Sigmoid colon (tissue), 6 donors: ENCODE measurements at regions not wholly inside any gene's neighbourhood (a gene's known extent, or its start where the extent isn't known, plus 50 kb on each side); places are given as distances from the start of the nearest gene placed in this dataset.

ENCODE experiments used
- DNase-seq: peaks from one replicate; pipeline ENCODE4 v3.0.0-alpha.2; 2019
- H3K27ac ChIP-seq, 4 donors: fragments of 200-600 bp; sonication (generic); one replicate each; pipeline ENCODE4 v1.5.1; 2016 to 2019; ENCODE audit warnings: mild to moderate bottlenecking in 1 of 4
- H3K27me3 ChIP-seq, 3 donors: fragments of 200-600 bp; sonication (generic); one replicate each; pipeline ENCODE4 v1.5.1; 2019; ENCODE audit warnings: mild to moderate bottlenecking in 1 of 3
- H3K36me3 ChIP-seq, 4 donors: fragments of 200-600 bp; sonication (generic); one replicate each; pipeline ENCODE4 v1.5.1; 2016 to 2019
- H3K4me1 ChIP-seq, 4 donors: fragments of 200-600 bp; sonication (generic); one replicate each; pipeline ENCODE4 v1.5.1; 2017 to 2019
- H3K4me3 ChIP-seq, 4 donors: fragments of 200-600 bp; sonication (generic); one replicate each; pipeline ENCODE4 v1.5.1; 2017 to 2019; ENCODE audit warnings: mild to moderate bottlenecking in 2 of 4, moderate library complexity in 1 of 4
- H3K9me3 ChIP-seq, 4 donors: fragments of 200-600 bp in 3 of 4; sonication (generic) in 3 of 4; one replicate each; pipeline versions ENCODE4 v1.5.1 to v1.6.1; 2013 to 2019
- CTCF ChIP-seq, 4 experiments: fragments of 450-650 bp in 3 of 4; fragments of 200-600 bp in 1 of 4; IDR thresholded peaks; one replicate each; pipeline ENCODE4 v1.5.1; 2016 to 2019; ENCODE audit warnings: antibody characterized with exemption in 4 of 4, mild to moderate bottlenecking in 3 of 4, moderate library complexity in 2 of 4
- EP300 ChIP-seq, 4 donors: sonication (generic); formaldehyde crosslinking; IDR thresholded peaks; one replicate each; pipeline ENCODE4 v1.6.1; 2017; ENCODE audit warnings: antibody characterized with exemption in 4 of 4
- POLR2A ChIP-seq, 2 donors: fragments of 450-650 bp; IDR thresholded peaks; one replicate each; pipeline ENCODE4 v1.6.1; 2016; ENCODE audit warnings: antibody characterized with exemption in 2 of 2, mild to moderate bottlenecking in 2 of 2, moderate library complexity in 2 of 2
- POLR2AphosphoS5 ChIP-seq, 4 donors: sonication (generic); formaldehyde crosslinking; IDR thresholded peaks; one replicate each; pipeline ENCODE4 v1.6.1; 2017; ENCODE audit warnings: antibody characterized with exemption in 4 of 4
- WGBS, 2 donors: extraction: QIAGEN DNeasy Blood & Tissue Kit; methylation state at CpG; one replicate each; pipeline ENCODE4 v1.1.7; 2013; 5-methylcytosine and 5-hydroxymethylcytosine counted together
- intact Hi-C: fragments of 100-400 bp; cut with DNase I; formaldehyde crosslinking; loops from one replicate; pipeline ENCODE4 v1.15.1; 2023
- donor health status: healthy with polysubstance abuse.
- donor health status: healthy.

- Histone ChIP-seq H3K4me1 (peaks cover 0 to 5% (median 0%) of the 10 kb centered on the region in 4 donors), H3K27ac (no peak overlapping the region), H3K9me3 (no peaks in the 10 kb centered on the region), H3K36me3 (no peaks in the 10 kb centered on the region), H3K27me3 (no peaks in the 10 kb centered on the region), H3K4me3 (no peak overlapping the region)
- intact Hi-C loops: no loop called here
- 87 to 92% methylated on average over 5 of the region's 5 CpGs for WGBS, 2 donors
- TF ChIP-seq POLR2AphosphoS5 (IDR thresholded peaks at IDR 0.05) (no peak), EP300 (IDR thresholded peaks at IDR 0.05) (no peak), POLR2A (IDR thresholded peaks at IDR 0.05) (no peak), CTCF (IDR thresholded peaks at IDR 0.05) (no peak)
- no peak for DNase-seq
Observed at GRCh38 chr13:44818016-44818415, 171.3 kb downstream of the NUFIP1 start.

- intact Hi-C loops: no loop called here
- H3K27ac ChIP-seq: no peak overlapping the region
- no peaks in the 10 kb centered on the region for H3K9me3 ChIP-seq
- no peak for DNase-seq
- peaks cover 0 to 5% (median 0%) of the 10 kb centered on the region in 4 donors for H3K4me1 ChIP-seq
- TF ChIP-seq POLR2AphosphoS5 (IDR thresholded peaks at IDR 0.05): no peak
- TF ChIP-seq POLR2A (IDR thresholded peaks at IDR 0.05): no peak
- no peak for TF ChIP-seq EP300 (IDR thresholded peaks at IDR 0.05)
- TF ChIP-seq CTCF (IDR thresholded peaks at IDR 0.05): no peak
- no peak overlapping the region for H3K4me3 ChIP-seq
- WGBS, 2 donors: 70 to 75% methylated on average over 5 of the region's 5 CpGs
- no peaks in the 10 kb centered on the region for H3K27me3 ChIP-seq
- no peaks in the 10 kb centered on the region for H3K36me3 ChIP-seq
Observed at GRCh38 chr13:44817131-44817671, 172.1 kb downstream of the NUFIP1 start.

GRCh38 chr13:44816701-44817100 is 172.6 kb downstream of the NUFIP1 start:
- no peaks in the 10 kb centered on the region for H3K27me3 ChIP-seq
- no peak for DNase-seq
- intact Hi-C loops: no loop called here
- peaks cover 0 to under 1% (median 0%) of the 10 kb centered on the region in 4 donors for H3K4me1 ChIP-seq
- H3K36me3 ChIP-seq: no peaks in the 10 kb centered on the region
- no peak overlapping the region for H3K27ac ChIP-seq
- no peaks in the 10 kb centered on the region for H3K9me3 ChIP-seq
- WGBS, 2 donors: 91 to 96% methylated on average over 1 of the region's 1 CpG
- H3K4me3 ChIP-seq: no peak overlapping the region
- TF ChIP-seq POLR2AphosphoS5 (IDR thresholded peaks at IDR 0.05): no peak
- no peak for TF ChIP-seq EP300 (IDR thresholded peaks at IDR 0.05)
- TF ChIP-seq POLR2A (IDR thresholded peaks at IDR 0.05): no peak
- TF ChIP-seq CTCF (IDR thresholded peaks at IDR 0.05): no peak

- WGBS, 2 donors: 68 to 69% methylated on average over 5 of the region's 5 CpGs
- Histone ChIP-seq H3K27me3 (no peaks in the 10 kb centered on the region), H3K4me1 (no peaks in the 10 kb centered on the region), H3K27ac (no peak overlapping the region), H3K4me3 (no peak overlapping the region), H3K9me3 (no peaks in the 10 kb centered on the region), H3K36me3 (no peaks in the 10 kb centered on the region)
- intact Hi-C loops: no loop called here
- no peak for DNase-seq
- TF ChIP-seq CTCF (IDR thresholded peaks at IDR 0.05): no peak
- no peak for TF ChIP-seq POLR2A (IDR thresholded peaks at IDR 0.05)
- TF ChIP-seq POLR2AphosphoS5 (IDR thresholded peaks at IDR 0.05): no peak
- TF ChIP-seq EP300 (IDR thresholded peaks at IDR 0.05): no peak
Observed at GRCh38 chr13:44815623-44816022, 173.6 kb downstream of the NUFIP1 start.

GRCh38 chr13:44814836-44815235 is 174.4 kb downstream of the NUFIP1 start:
- 89 to 92% methylated on average over 2 of the region's 2 CpGs for WGBS, 2 donors

More at GRCh38 chr13:44814836-44815235, 174.4 kb downstream of the NUFIP1 start:
- Histone ChIP-seq H3K27me3 (no peaks in the 10 kb centered on the region), H3K27ac (no peak overlapping the region), H3K4me3 (no peak overlapping the region), H3K36me3 (no peaks in the 10 kb centered on the region), H3K4me1 (no peaks in the 10 kb centered on the region), H3K9me3 (no peaks in the 10 kb centered on the region)
- TF ChIP-seq POLR2A (IDR thresholded peaks at IDR 0.05): no peak
- no peak for TF ChIP-seq EP300 (IDR thresholded peaks at IDR 0.05)
- no peak for TF ChIP-seq CTCF (IDR thresholded peaks at IDR 0.05)
- TF ChIP-seq POLR2AphosphoS5 (IDR thresholded peaks at IDR 0.05): no peak
- DNase-seq: no peak
- intact Hi-C loops: no loop called here
